GM18951 (cell line): ENCODE measurements at regions not wholly inside any gene's neighbourhood (a gene's known extent, or its start where the extent isn't known, plus 50 kb on each side); places are given as distances from the start of the nearest gene placed in this dataset.

Source experiments
- POLR2A ChIP-seq: IDR thresholded peaks from 4 replicates; pipeline ENCODE4 v1.6.1; 2011; ENCODE audit warnings: mild to moderate bottlenecking; ENCODE audit not compliant: insufficient read length, insufficient read depth; ENCODE audit errors: extremely low read depth
- in situ Hi-C: fragments of 300-500 bp; cut with MboI; formaldehyde crosslinking; loops from one replicate; pipeline ENCODE4 v1.12.0; 2022; ENCODE audit warnings: low sequenced_read_pairs, mixed read lengths, inconsistent platforms; ENCODE audit not compliant: unreplicated experiment

GRCh38 chr4:29037501-29037900, 1682.7 kb upstream of the PCDH7 start:
- in situ Hi-C loops, result no loop called here
- no peak for TF ChIP-seq POLR2A

- TF ChIP-seq POLR2A, result no peak
- in situ Hi-C loops, result no loop called here
Observed at GRCh38 chr4:29043411-29043810, 1676.8 kb upstream of the PCDH7 start.

- TF ChIP-seq POLR2A, result no peak
- in situ Hi-C loops, result no loop called here
Observed at GRCh38 chr4:29046186-29046585, 1674.0 kb upstream of the PCDH7 start.

GRCh38 chr4:29046781-29047180, 1673.4 kb upstream of the PCDH7 start:
- no peak for TF ChIP-seq POLR2A
- in situ Hi-C loops, result no loop called here

- in situ Hi-C loops, result no loop called here
- TF ChIP-seq POLR2A, result no peak
Observed at GRCh38 chr4:29047341-29048041, 1672.7 kb upstream of the PCDH7 start.

- in situ Hi-C loops, result no loop called here
Observed at GRCh38 chr4:29051381-29051965, 1668.7 kb upstream of the PCDH7 start.

GRCh38 chr4:29052266-29052665, 1667.9 kb upstream of the PCDH7 start:
- no peak for TF ChIP-seq POLR2A
- in situ Hi-C loops, result no loop called here

More at GRCh38 chr4:29051381-29051965, 1668.7 kb upstream of the PCDH7 start:
- TF ChIP-seq POLR2A, result no peak

GRCh38 chr4:29058531-29058930, 1661.6 kb upstream of the PCDH7 start:
- no peak for TF ChIP-seq POLR2A
- in situ Hi-C loops, result no loop called here

GRCh38 chr4:29066861-29067260, 1653.3 kb upstream of the PCDH7 start:
- TF ChIP-seq POLR2A, result no peak
- in situ Hi-C loops, result no loop called here

- in situ Hi-C loops, result no loop called here
- TF ChIP-seq POLR2A, result no peak
Observed at GRCh38 chr4:29073571-29073970, 1646.6 kb upstream of the PCDH7 start.

- no peak for TF ChIP-seq POLR2A
Observed at GRCh38 chr4:29075366-29075765, 1644.8 kb upstream of the PCDH7 start.

GRCh38 chr4:29079260-29079659, 1640.9 kb upstream of the PCDH7 start:
- no peak for TF ChIP-seq POLR2A
- in situ Hi-C loops, result no loop called here

More at GRCh38 chr4:29075366-29075765, 1644.8 kb upstream of the PCDH7 start:
- in situ Hi-C loops, result no loop called here

- TF ChIP-seq POLR2A, result no peak
- in situ Hi-C loops, result no loop called here
Observed at GRCh38 chr4:29081234-29081955, 1638.8 kb upstream of the PCDH7 start.

GRCh38 chr4:29082684-29083083, 1637.5 kb upstream of the PCDH7 start:
- in situ Hi-C loops, result no loop called here
- TF ChIP-seq POLR2A, result no peak
